Mesenchymal stem cell (in vitro differentiated cells and primary cell): ENCODE measurements at regions not wholly inside any gene's neighbourhood (a gene's known extent, or its start where the extent isn't known, plus 50 kb on each side); places are given as distances from the start of the nearest gene placed in this dataset.

Source experiments
- DNase-seq: peaks from one replicate; pipeline ENCODE4 v3.0.0-alpha.2; 2013
- H2AFZ ChIP-seq: one replicate; pipeline ENCODE4 v1.6.1; 2013; ENCODE audit warnings: low read depth, mild to moderate bottlenecking, control low read depth, inconsistent platforms, low read length, moderate library complexity
- H2AK5ac ChIP-seq: 2 replicates; pipeline ENCODE4 v1.6.1; 2013; ENCODE audit warnings: low read length, moderate library complexity, mild to moderate bottlenecking, inconsistent platforms; ENCODE audit not compliant: severe bottlenecking
- H2BK120ac ChIP-seq: one replicate; pipeline ENCODE4 v1.6.1; 2013; ENCODE audit warnings: low read depth, mild to moderate bottlenecking, inconsistent platforms, low read length, moderate library complexity
- H2BK12ac ChIP-seq, 2 experiments: one replicate each; pipeline ENCODE4 v1.6.1; 2013; ENCODE audit warnings: inconsistent platforms in 2 of 2, low read length in 2 of 2, mild to moderate bottlenecking in 2 of 2, moderate library complexity in 2 of 2, control low read depth in 1 of 2
- H2BK15ac ChIP-seq: one replicate; pipeline ENCODE4 v1.6.1; 2013; ENCODE audit warnings: mild to moderate bottlenecking, low read depth, inconsistent platforms; ENCODE audit not compliant: poor library complexity, severe bottlenecking
- H2BK5ac ChIP-seq: 2 replicates; pipeline ENCODE4 v1.6.1; 2013; ENCODE audit warnings: low read depth, mild to moderate bottlenecking, low read length, control low read depth, inconsistent platforms; ENCODE audit not compliant: poor library complexity, severe bottlenecking
- H3K14ac ChIP-seq, 2 experiments: one replicate each; pipeline ENCODE4 v1.6.1; 2013; ENCODE audit warnings: inconsistent platforms in 2 of 2, low read length in 2 of 2, control low read depth in 1 of 2, mild to moderate bottlenecking in 1 of 2, moderate library complexity in 1 of 2
- H3K18ac ChIP-seq, 2 experiments: one replicate each; pipeline ENCODE4 v1.6.1; 2013; ENCODE audit warnings: inconsistent platforms in 2 of 2, low read length in 2 of 2, control low read depth in 1 of 2, low read depth in 1 of 2, mild to moderate bottlenecking in 1 of 2
- H3K23ac ChIP-seq, 2 experiments: one replicate each; pipeline ENCODE4 v1.6.1; 2013; ENCODE audit warnings: inconsistent platforms in 2 of 2, low read length in 2 of 2, mild to moderate bottlenecking in 2 of 2, moderate library complexity in 2 of 2, control low read depth in 1 of 2
- H3K27ac ChIP-seq: 2 replicates; pipeline ENCODE4 v1.5.1; 2013; ENCODE audit warnings: mild to moderate bottlenecking, moderate library complexity, low read length, control low read depth, inconsistent platforms; ENCODE audit not compliant: poor library complexity, severe bottlenecking
- H3K27me3 ChIP-seq, 2 experiments: 2 replicates each; pipeline versions ENCODE4 v1.6.1 to v1.7.0; 2013; ENCODE audit warnings: low read length in 2 of 2, mild to moderate bottlenecking in 2 of 2, moderate library complexity in 2 of 2, control low read depth in 1 of 2, inconsistent platforms in 1 of 2; ENCODE audit not compliant: control insufficient read depth in 1 of 2, insufficient read depth in 1 of 2
- H3K36me3 ChIP-seq, 2 experiments: 2 replicates each; pipeline versions ENCODE4 v1.6.1 to v1.7.0; 2013; ENCODE audit warnings: low read length in 2 of 2, control low read depth in 1 of 2, inconsistent platforms in 1 of 2, low read depth in 1 of 2, mild to moderate bottlenecking in 1 of 2; ENCODE audit not compliant: insufficient read depth in 2 of 2, control insufficient read depth in 1 of 2
- H3K4ac ChIP-seq, 2 experiments: one replicate each; pipeline ENCODE4 v1.6.1; 2013; ENCODE audit warnings: inconsistent platforms in 2 of 2, low read length in 2 of 2, mild to moderate bottlenecking in 2 of 2, moderate library complexity in 2 of 2, control low read depth in 1 of 2, low read depth in 1 of 2
- H3K4me1 ChIP-seq: 2 replicates; pipeline ENCODE4 v1.6.1; 2013; ENCODE audit warnings: low read depth, low read length, control low read depth; ENCODE audit not compliant: control insufficient read depth, insufficient read depth
- H3K4me2 ChIP-seq: 2 replicates; pipeline ENCODE4 v1.6.1; 2013; ENCODE audit warnings: low read length, mild to moderate bottlenecking, inconsistent platforms; ENCODE audit not compliant: poor library complexity, severe bottlenecking
- H3K4me3 ChIP-seq, 2 experiments: 2 replicates each; pipeline versions ENCODE4 v1.5.1 to v1.7.0; 2013; ENCODE audit warnings: low read length in 2 of 2, mild to moderate bottlenecking in 2 of 2, control low read depth in 1 of 2, low read depth in 1 of 2; ENCODE audit not compliant: insufficient read depth in 1 of 2
- H3K79me1 ChIP-seq: replicated peaks from 2 replicates; pipeline ENCODE4 v1.6.1; 2013; ENCODE audit warnings: mild to moderate bottlenecking, control low read depth, low read length, inconsistent platforms; ENCODE audit not compliant: poor library complexity, severe bottlenecking
- H3K9ac ChIP-seq: 2 replicates; pipeline ENCODE4 v1.7.0; 2013; ENCODE audit warnings: mild to moderate bottlenecking, low read length, moderate library complexity
- H3K9me3 ChIP-seq: 2 replicates; pipeline ENCODE4 v1.7.0; 2013; ENCODE audit warnings: mild to moderate bottlenecking, low read length; ENCODE audit not compliant: control insufficient read depth
- H4K8ac ChIP-seq: one replicate; pipeline ENCODE4 v1.6.1; 2013; ENCODE audit warnings: inconsistent platforms, mild to moderate bottlenecking, low read length, moderate library complexity
- H4K91ac ChIP-seq: one replicate; pipeline ENCODE4 v1.6.1; 2013; ENCODE audit warnings: mild to moderate bottlenecking, low read length, inconsistent platforms
- WGBS: methylation state at CpG from one replicate; pipeline ENCODE4 v1.1.7; 2013; ENCODE audit warnings: mixed read lengths; 5-methylcytosine and 5-hydroxymethylcytosine counted together

GRCh38 chr16:51713502-51713901, 562.4 kb upstream of the SALL1 start:
- Histone ChIP-seq H3K4me3 (no peak overlapping the region), H3K9me3 (peaks cover 8% of the 10 kb centered on the region), H3K14ac (no peak overlapping the region), H3K36me3 (no peaks in the 10 kb centered on the region), H4K91ac (no peak overlapping the region), H3K79me1 (no peaks in the 10 kb centered on the region), H3K18ac (no peak overlapping the region), H2AFZ (no peak overlapping the region), H3K27me3 (no peaks in the 10 kb centered on the region), H2BK15ac (no peak overlapping the region), H2BK12ac (no peak overlapping the region), H2AK5ac (no peak overlapping the region), H2BK120ac (no peak overlapping the region), H3K4ac (no peak overlapping the region), H3K9ac (no peak overlapping the region), H3K23ac (no peak overlapping the region), H4K8ac (no peak overlapping the region), H3K4me1 (no peaks in the 10 kb centered on the region), H3K27ac (no peak overlapping the region), H2BK5ac (no peak overlapping the region), H3K4me2 (no peak overlapping the region)
- DNase-seq: no peak
- WGBS: 79% methylated on average over 2 of the region's 2 CpGs

- Histone ChIP-seq H3K4me3 (no peak overlapping the region), H3K36me3 (no peaks in the 10 kb centered on the region), H2AFZ (no peak overlapping the region), H3K4me1 (no peaks in the 10 kb centered on the region), H3K9me3 (peaks cover 15% of the 10 kb centered on the region), H3K79me1 (no peaks in the 10 kb centered on the region), H2BK5ac (no peak overlapping the region), H2BK12ac (no peak overlapping the region), H3K27me3 (no peaks in the 10 kb centered on the region), H4K8ac (no peak overlapping the region), H4K91ac (no peak overlapping the region), H3K4ac (no peak overlapping the region), H3K4me2 (no peak overlapping the region), H3K18ac (no peak overlapping the region), H3K23ac (no peak overlapping the region), H3K14ac (no peak overlapping the region), H3K27ac (no peak overlapping the region), H3K9ac (no peak overlapping the region), H2BK120ac (no peak overlapping the region), H2AK5ac (no peak overlapping the region), H2BK15ac (no peak overlapping the region)
- 78% methylated on average over 2 of the region's 2 CpGs for WGBS
- no peak for DNase-seq
Measured at GRCh38 chr16:51710905-51711563, 560.0 kb upstream of the SALL1 start.

GRCh38 chr16:51710186-51710585, 559.1 kb upstream of the SALL1 start:
- H2BK120ac ChIP-seq: no peak overlapping the region
- no peak overlapping the region for H3K14ac ChIP-seq
- H3K4ac ChIP-seq: no peak overlapping the region

GRCh38 chr16:51708861-51709260, 557.8 kb upstream of the SALL1 start:
- Histone ChIP-seq H3K36me3 (no peaks in the 10 kb centered on the region), H3K9me3 (peaks cover 22% of the 10 kb centered on the region), H2AK5ac (no peak overlapping the region), H3K4me2 (no peak overlapping the region), H3K18ac (no peak overlapping the region), H3K4me1 (no peaks in the 10 kb centered on the region), H4K8ac (no peak overlapping the region), H2BK12ac (no peak overlapping the region), H3K27me3 (no peaks in the 10 kb centered on the region), H3K14ac (no peak overlapping the region), H3K9ac (no peak overlapping the region), H2BK5ac (no peak overlapping the region), H2BK120ac (no peak overlapping the region), H2BK15ac (no peak overlapping the region), H4K91ac (no peak overlapping the region), H3K79me1 (no peaks in the 10 kb centered on the region), H3K23ac (no peak overlapping the region), H3K4ac (no peak overlapping the region), H2AFZ (no peak overlapping the region), H3K27ac (no peak overlapping the region), H3K4me3 (no peak overlapping the region)
- 79% methylated on average over 4 of the region's 4 CpGs for WGBS
- no peak for DNase-seq

More at GRCh38 chr16:51710186-51710585, 559.1 kb upstream of the SALL1 start:
- Histone ChIP-seq H4K8ac (no peak overlapping the region), H3K27ac (no peak overlapping the region), H2BK5ac (no peak overlapping the region), H3K9me3 (peaks cover 20% of the 10 kb centered on the region), H3K27me3 (no peaks in the 10 kb centered on the region), H2BK15ac (no peak overlapping the region), H2BK12ac (no peak overlapping the region), H2AK5ac (no peak overlapping the region), H4K91ac (no peak overlapping the region), H3K36me3 (no peaks in the 10 kb centered on the region), H3K4me1 (no peaks in the 10 kb centered on the region), H3K18ac (no peak overlapping the region), H3K23ac (no peak overlapping the region), H2AFZ (no peak overlapping the region), H3K4me2 (no peak overlapping the region), H3K4me3 (no peak overlapping the region), H3K9ac (no peak overlapping the region), H3K79me1 (no peaks in the 10 kb centered on the region)
- DNase-seq: no peak
- 92% methylated on average over 10 of the region's 10 CpGs for WGBS
